ENCODE measurements at regions not wholly inside any gene's neighbourhood (a gene's known extent, or its start where the extent isn't known, plus 50 kb on each side); places are given as distances from the start of the nearest gene placed in this dataset.

- no peak for TF ChIP-seq CTCF (IDR thresholded peaks at IDR 0.05)
- TF ChIP-seq POLR2A (IDR thresholded peaks at IDR 0.05), result no peak
These were observed 269.1 kb downstream of the NEBL start for GRCh38 chr10:20627946-20628507.

Measured in esophagus squamous epithelium (tissue), 4 donors.